ENCODE measurements at regions not wholly inside any gene's neighbourhood (a gene's known extent, or its start where the extent isn't known, plus 50 kb on each side); places are given as distances from the start of the nearest gene placed in this dataset.

DNA sequence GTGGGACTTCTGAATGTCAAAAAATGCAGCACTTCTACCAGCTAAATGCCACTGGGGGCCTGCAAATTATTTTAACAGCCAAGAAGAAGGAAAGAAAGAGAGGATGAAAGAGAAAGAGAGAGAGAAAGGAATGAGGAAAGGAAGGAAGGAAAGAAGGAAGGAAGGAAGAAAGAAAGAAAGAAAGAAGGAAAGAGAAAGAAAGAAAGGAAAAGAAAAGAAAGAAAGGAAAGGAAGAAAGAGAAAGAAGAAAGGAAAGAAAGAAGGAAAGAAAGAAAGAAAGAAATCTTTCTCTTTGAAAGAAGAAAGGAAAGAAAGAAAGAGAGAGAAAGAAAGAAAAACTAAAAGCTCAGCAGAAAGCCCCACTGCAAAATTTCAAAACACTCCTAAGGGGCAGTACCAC is 69.2 kb upstream of the SV2C start:
- in situ Hi-C loops (cut with HindIII; ENCODE audit: low sequenced_read_pairs) = no loop called here
- no peak for DNase-seq (ENCODE audit: low read depth, low spot score)
- TF ChIP-seq, protein P1, sequence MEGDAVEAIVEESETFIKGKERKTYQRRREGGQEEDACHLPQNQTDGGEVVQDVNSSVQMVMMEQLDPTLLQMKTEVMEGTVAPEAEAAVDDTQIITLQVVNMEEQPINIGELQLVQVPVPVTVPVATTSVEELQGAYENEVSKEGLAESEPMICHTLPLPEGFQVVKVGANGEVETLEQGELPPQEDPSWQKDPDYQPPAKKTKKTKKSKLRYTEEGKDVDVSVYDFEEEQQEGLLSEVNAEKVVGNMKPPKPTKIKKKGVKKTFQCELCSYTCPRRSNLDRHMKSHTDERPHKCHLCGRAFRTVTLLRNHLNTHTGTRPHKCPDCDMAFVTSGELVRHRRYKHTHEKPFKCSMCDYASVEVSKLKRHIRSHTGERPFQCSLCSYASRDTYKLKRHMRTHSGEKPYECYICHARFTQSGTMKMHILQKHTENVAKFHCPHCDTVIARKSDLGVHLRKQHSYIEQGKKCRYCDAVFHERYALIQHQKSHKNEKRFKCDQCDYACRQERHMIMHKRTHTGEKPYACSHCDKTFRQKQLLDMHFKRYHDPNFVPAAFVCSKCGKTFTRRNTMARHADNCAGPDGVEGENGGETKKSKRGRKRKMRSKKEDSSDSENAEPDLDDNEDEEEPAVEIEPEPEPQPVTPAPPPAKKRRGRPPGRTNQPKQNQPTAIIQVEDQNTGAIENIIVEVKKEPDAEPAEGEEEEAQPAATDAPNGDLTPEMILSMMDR (IDR thresholded peaks at IDR 0.05; ENCODE audit: low read depth, low read length) = no peak
- no peak overlapping the region for H3K4me3 ChIP-seq (ENCODE audit: low read depth, low read length)

DNA sequence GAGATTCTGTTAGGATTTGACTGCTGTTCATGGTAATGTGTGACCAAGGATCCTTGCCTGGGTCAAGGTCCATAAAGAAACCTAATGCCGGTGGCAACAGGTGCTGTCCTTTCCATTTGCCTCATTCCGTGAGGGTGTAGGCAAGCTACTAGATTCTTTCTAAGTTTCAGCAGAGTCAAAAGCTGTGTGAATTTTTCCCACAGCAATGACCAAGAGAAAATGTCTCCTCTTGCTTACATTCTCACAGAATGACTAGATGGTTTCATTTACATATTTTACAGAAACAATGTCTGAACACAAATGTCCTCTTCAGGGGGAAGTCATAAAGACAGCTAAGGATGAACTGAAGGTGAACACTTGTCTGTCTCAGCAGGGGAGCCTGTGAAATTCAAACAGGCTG is 75.3 kb upstream of the SV2C start:
- no peak overlapping the region for H3K4me3 ChIP-seq (ENCODE audit: low read depth, low read length)
- in situ Hi-C loops (cut with HindIII; ENCODE audit: low sequenced_read_pairs) = no loop called here
- TF ChIP-seq, protein P1 (IDR thresholded peaks at IDR 0.05; ENCODE audit: low read depth, low read length) = no peak
- DNase-seq (ENCODE audit: low read depth, low spot score) = no peak

DNA sequence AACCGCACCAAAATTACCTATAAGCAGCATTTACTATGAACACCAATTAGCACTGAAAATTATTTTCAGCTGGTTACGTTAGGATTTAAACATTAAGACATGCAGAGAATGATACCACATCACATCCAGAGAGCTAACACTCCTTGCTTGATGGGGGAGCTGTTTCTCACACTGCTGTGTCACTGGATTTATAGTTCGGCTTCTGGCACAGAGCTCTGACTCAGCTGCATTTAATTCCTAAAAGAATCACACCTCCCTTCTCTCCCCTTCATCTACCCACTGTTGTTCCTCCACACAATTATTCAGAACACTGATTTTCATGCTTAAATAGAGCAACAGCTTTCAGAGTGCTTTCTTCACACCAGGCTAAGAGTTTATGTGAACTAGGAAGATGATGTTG is 82.6 kb upstream of the SV2C start:
- no peak overlapping the region for H3K4me3 ChIP-seq (ENCODE audit: low read depth, low read length)
- in situ Hi-C loops (cut with HindIII; ENCODE audit: low sequenced_read_pairs) = no loop called here
- TF ChIP-seq, protein P1 (IDR thresholded peaks at IDR 0.05; ENCODE audit: low read depth, low read length) = no peak
- DNase-seq (ENCODE audit: low read depth, low spot score) = no peak

DNA sequence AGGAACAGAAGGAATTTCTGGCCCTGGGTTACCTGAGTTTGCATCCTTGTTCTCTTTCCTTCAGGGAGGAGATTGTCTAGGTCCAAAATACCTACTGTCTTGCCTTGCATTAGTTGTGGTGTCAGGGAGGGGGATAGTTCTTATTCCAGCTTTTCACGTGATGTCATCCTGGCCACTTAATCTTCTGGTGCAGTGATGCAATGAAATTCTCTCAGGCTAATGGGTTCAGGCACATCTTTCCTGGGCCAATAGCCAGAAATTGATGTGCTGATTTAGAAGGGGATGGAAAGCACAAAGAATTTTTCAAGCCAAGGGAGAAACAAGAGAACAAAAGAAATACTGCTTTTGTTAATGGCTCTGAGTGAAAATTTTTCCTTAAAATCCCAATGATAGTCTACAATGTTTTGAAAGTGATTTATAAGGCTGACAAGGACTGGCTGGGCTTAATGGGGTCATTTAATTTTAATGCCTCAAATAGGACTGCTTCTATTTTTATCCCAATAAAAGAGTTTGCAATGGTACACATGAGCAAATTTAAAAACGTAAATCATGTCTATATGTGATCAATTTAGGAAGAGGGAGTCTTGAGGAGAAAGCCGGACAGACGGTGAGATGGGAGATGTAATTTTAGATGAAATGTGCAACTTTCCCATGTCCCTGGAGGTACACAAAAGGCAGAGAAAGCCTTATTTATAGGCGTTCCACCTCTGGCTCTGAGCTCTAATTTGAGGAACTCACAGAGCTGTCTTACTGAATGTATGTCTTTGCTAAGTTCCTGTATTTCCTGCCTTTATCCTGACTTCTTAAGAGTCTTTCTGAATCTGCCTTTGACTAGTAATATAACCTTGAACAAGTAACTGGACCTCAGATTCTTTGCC is 89.3 kb upstream of the SV2C start:
- in situ Hi-C loops (cut with HindIII; ENCODE audit: low sequenced_read_pairs) = no loop called here
- DNase-seq (ENCODE audit: low read depth, low spot score) = no peak
- H3K4me3 ChIP-seq (ENCODE audit: low read depth, low read length) = no peak overlapping the region
- TF ChIP-seq, protein P1 (IDR thresholded peaks at IDR 0.05; ENCODE audit: low read depth, low read length) = no peak

DNA sequence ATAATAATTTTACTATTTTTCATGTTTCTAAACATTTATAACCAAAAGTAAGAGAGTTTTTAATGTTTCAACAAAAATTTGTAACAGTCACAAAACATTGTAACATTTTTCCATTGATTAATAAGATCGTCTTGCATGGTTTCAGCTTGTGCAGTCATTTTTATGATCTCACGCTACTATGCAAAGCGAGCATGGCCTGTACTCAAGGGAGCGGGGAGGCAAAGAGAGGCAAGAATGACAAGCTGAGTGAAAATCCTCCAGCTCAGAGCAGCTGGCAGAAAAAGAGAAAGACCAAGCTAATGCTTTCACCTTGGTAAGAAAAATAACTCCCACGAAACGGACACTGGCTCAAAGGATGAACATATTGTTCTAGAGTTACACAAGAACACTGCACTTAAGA is 90.0 kb upstream of the SV2C start:
- H3K4me3 ChIP-seq (ENCODE audit: low read depth, low read length) = no peak overlapping the region
- no peak for DNase-seq (ENCODE audit: low read depth, low spot score)
- in situ Hi-C loops (cut with HindIII; ENCODE audit: low sequenced_read_pairs) = no loop called here
- TF ChIP-seq, protein P1 (IDR thresholded peaks at IDR 0.05; ENCODE audit: low read depth, low read length) = no peak

DNA sequence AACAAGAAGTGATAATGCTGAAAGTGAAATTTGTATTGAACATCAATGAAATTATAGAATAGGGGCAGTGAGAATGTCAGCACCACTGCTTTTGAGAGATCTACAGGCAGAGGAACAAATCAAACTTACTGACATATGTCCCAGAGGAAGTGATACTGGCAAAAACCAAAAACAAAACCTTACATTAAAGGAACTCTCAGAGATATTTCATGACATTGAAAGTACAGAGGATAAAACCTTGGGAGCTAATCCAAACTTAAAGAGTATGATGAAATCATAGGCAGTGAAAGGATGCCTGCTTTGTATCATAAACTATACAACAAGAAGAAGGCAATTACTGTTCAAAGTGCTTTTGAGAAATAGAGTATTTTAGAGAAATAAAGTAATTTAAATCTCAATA is 90.4 kb upstream of the SV2C start:
- in situ Hi-C loops (cut with HindIII; ENCODE audit: low sequenced_read_pairs) = no loop called here
- no peak for DNase-seq (ENCODE audit: low read depth, low spot score)
- TF ChIP-seq, protein P1 (IDR thresholded peaks at IDR 0.05; ENCODE audit: low read depth, low read length) = no peak
- no peak overlapping the region for H3K4me3 ChIP-seq (ENCODE audit: low read depth, low read length)

Measured in astrocyte of the spinal cord (primary cell).